ENCODE measurements at regions not wholly inside any gene's neighbourhood (a gene's known extent, or its start where the extent isn't known, plus 50 kb on each side); places are given as distances from the start of the nearest gene placed in this dataset.

GRCh38 chr9:26687421-26687820, 205.2 kb downstream of the CAAP1 start:
- TF ChIP-seq, protein P1, sequence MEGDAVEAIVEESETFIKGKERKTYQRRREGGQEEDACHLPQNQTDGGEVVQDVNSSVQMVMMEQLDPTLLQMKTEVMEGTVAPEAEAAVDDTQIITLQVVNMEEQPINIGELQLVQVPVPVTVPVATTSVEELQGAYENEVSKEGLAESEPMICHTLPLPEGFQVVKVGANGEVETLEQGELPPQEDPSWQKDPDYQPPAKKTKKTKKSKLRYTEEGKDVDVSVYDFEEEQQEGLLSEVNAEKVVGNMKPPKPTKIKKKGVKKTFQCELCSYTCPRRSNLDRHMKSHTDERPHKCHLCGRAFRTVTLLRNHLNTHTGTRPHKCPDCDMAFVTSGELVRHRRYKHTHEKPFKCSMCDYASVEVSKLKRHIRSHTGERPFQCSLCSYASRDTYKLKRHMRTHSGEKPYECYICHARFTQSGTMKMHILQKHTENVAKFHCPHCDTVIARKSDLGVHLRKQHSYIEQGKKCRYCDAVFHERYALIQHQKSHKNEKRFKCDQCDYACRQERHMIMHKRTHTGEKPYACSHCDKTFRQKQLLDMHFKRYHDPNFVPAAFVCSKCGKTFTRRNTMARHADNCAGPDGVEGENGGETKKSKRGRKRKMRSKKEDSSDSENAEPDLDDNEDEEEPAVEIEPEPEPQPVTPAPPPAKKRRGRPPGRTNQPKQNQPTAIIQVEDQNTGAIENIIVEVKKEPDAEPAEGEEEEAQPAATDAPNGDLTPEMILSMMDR (IDR thresholded peaks at IDR 0.05) = no peak
- TF ChIP-seq POLR2A (IDR thresholded peaks at IDR 0.05) = no peak
